Activated CD4-positive, alpha-beta T cell treated with anti-CD3 and anti-CD28 coated beads, Interleukin-10, Interleukin-2, amounts not matched to agents 100 ng/mL and 50 ng/mL, durations not matched to agents 16 hours and 8 hours (primary cell): ENCODE measurements at regions not wholly inside any gene's neighbourhood (a gene's known extent, or its start where the extent isn't known, plus 50 kb on each side); places are given as distances from the start of the nearest gene placed in this dataset.

Experiments used
- DNase-seq: peaks from one replicate; pipeline ENCODE4 v3.0.0-alpha.2; 2020

- no peak for DNase-seq
Measured at GRCh38 chr12:114995891-114996290, 311.9 kb upstream of the TBX3 start.

GRCh38 chr12:114993165-114993564 is 309.2 kb upstream of the TBX3 start:
- no peak for DNase-seq

GRCh38 chr12:114992443-114992842 is 308.5 kb upstream of the TBX3 start:
- DNase-seq = no peak

- no peak for DNase-seq
Measured at GRCh38 chr12:114990381-114990780, 306.4 kb upstream of the TBX3 start.

- no peak for DNase-seq
Measured at GRCh38 chr12:114986849-114987248, 302.9 kb upstream of the TBX3 start.

GRCh38 chr12:114986178-114986714 is 302.3 kb upstream of the TBX3 start:
- no peak for DNase-seq

GRCh38 chr12:114984634-114985061 is 300.7 kb upstream of the TBX3 start:
- DNase-seq = no peak

DNA sequence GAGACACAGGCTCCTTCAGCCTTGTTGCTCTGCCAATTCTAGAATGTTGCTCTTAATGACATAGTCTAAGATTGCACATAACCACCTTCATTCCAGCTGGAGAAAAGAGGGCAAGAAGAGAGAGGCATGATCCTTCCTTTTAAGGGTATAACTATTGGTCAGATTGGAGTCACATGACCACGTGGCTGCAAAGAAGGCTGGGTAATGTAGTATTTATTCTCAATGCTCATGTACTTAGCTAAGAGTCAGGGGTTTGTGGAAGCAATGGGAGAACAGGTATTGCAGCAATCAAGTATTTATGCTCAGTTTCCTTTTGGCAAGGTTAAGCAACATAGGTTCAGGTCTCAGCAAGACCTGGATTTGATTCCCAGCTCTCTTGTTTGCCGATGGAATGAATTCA is 298.8 kb upstream of the TBX3 start:
- DNase-seq = no peak

- no peak for DNase-seq
Measured at GRCh38 chr12:114981036-114981435, 297.1 kb upstream of the TBX3 start.

GRCh38 chr12:114976959-114977358 is 293.0 kb upstream of the TBX3 start:
- DNase-seq = no peak

- no peak for DNase-seq
Measured at GRCh38 chr12:114976372-114976771, 292.4 kb upstream of the TBX3 start.

DNA sequence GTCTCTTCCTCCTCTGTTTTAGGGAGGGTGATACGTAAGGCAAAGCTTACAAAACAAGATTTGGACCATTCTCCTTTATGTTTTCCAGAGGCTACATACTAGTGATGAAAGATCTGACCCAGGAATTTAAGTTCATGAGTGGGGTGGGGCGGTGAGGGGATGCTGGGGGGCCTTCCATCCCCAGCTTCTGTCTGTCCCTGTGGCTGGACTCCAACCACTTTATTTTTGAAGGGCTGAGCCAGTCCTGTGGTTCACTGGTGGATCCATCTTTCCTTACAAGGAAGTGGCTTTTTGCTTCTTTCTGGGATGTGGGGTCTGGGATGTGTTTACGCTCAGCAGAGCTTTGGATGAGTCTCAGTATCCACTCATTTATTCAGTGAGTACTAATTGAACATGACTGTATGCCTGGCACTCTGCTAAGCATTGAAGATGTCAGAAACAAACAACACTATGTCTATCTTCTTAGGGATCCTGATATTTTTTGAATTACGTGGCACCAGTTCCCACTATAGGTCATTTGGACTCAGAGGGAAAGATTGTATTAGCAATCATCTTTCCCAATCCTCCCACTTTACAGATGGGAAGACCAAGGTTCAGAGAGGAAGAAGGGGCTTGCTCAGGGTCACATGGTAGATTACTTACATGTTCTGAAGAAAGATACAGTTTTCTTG is 291.8 kb upstream of the TBX3 start:
- no peak for DNase-seq

GRCh38 chr12:114974826-114975639 is 291.1 kb upstream of the TBX3 start:
- no peak for DNase-seq

GRCh38 chr12:114974333-114974732 is 290.4 kb upstream of the TBX3 start:
- no peak for DNase-seq

GRCh38 chr12:114968727-114969126 is 284.8 kb upstream of the TBX3 start:
- no peak for DNase-seq

DNA sequence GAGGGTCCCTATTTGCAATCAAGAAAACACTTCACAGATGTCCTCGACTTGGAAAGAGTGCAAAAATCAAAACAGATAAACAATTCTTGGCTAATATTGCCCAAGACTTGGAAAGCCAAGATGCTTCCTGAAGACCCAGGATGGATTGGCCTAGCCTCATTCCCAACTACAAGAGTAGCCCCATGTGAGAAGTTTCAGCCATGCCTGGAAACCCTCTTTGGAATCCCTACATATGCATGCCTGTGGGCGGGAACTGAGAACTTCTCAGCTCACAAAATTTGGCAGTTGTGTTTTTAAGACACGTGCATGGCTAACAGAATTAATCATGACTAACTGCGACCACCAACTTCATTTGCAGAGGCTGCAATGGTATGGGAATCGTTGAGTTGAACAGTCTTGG is 283.2 kb upstream of the TBX3 start:
- DNase-seq = no peak

DNA sequence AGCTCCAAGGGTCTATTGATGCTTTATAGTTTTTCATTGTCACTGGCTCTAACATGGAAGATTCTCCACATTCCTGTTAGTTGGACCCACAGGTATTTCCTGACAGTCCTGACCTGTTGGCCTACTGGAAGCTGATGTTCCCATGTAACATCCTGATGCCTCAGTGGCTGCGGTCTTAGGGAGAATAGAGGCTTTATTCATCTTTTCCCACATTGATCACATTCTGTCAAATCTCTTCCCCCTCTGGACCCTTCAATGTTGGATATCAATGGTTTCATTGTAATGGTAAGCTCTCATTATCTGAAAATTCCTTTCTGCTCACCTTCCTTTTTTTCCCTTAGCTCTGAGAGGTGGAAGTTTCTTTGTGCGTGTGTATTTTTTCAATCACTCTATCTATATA is 280.9 kb upstream of the TBX3 start:
- DNase-seq = no peak

- no peak for DNase-seq
Measured at GRCh38 chr12:114963846-114964245, 279.9 kb upstream of the TBX3 start.

GRCh38 chr12:114961491-114961890 is 277.5 kb upstream of the TBX3 start:
- DNase-seq = no peak

- DNase-seq = no peak
Measured at GRCh38 chr12:114958538-114958937, 274.6 kb upstream of the TBX3 start.

DNA sequence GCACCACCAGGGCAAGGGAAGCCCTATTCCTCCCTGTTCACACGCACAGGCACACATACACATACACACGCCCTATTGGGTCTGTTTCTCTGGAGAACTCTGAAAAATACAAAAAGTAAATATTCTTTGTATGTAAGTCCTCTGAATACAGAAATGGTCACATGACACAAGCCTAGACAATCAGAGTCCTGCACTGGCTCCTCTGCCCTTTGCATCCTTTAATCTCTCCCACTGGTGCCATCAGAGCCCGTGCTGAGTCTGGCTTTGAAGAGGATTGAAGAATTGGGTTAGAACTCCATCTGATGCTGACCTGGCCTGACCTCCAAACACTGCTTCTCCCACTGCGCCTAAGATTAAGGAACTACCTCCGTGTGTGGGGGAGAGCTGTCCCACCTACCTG is 273.2 kb upstream of the TBX3 start:
- no peak for DNase-seq

DNA sequence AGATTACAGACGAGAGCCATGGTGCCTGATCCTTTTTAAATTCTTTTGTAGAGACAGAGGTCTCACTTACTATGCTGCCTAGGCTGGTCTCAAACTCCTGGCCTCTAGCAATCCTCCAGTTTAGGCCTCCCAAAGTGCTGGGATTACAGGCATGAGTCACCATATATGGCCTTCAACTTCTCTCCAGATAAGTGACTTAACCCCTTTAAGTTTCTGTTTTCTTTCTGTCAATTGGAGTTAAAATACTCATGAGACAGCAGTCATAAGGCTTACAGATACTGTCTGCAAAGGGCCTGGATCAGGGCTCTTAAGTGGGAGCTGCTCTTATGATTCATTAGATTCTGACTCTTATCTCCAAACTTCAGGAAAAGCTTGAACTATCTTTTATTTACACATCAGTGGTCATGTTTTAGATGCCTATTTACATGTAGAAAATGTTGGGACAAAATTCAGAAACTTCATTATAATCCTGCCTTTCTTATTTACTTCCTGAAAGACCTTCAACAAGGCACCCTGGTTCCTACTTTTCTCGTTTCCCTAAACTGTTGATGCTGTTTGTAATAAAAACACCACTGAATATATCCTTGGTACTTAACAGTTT is 271.5 kb upstream of the TBX3 start:
- DNase-seq = no peak

GRCh38 chr12:114954511-114955055 is 270.6 kb upstream of the TBX3 start:
- no peak for DNase-seq
